ENCODE measurements at regions not wholly inside any gene's neighbourhood (a gene's known extent, or its start where the extent isn't known, plus 50 kb on each side); places are given as distances from the start of the nearest gene placed in this dataset.

GRCh38 chr2:150011161-150011730 lies 423.7 kb upstream of the MMADHC start:
- Mint-ChIP-seq H3K4me1 (no peaks in the 10 kb centered on the region), H3K4me3 (no peak overlapping the region), H3K36me3 (no peaks in the 10 kb centered on the region), H3K27ac (no peak overlapping the region), H3K27me3 (no peaks in the 10 kb centered on the region), H3K9me3 (peaks cover 0 to 9% (median 3%) of the 10 kb centered on the region in 3 donors)

GRCh38 chr2:150008901-150009300 lies 421.3 kb upstream of the MMADHC start:
- H3K4me3 Mint-ChIP-seq, result no peak overlapping the region
- peaks cover under 1 to 4% (median 1%) of the 10 kb centered on the region in 3 donors for H3K9me3 Mint-ChIP-seq
- H3K36me3 Mint-ChIP-seq, result no peaks in the 10 kb centered on the region
- peaks cover 0 to 1% (median 0%) of the 10 kb centered on the region in 3 donors for H3K4me1 Mint-ChIP-seq
- H3K27ac Mint-ChIP-seq, result peak overlapping the region in 1 of 3 donors; percentile 62
- H3K27me3 Mint-ChIP-seq, result no peaks in the 10 kb centered on the region

- Mint-ChIP-seq H3K4me3 (no peak overlapping the region), H3K27me3 (no peaks in the 10 kb centered on the region), H3K9me3 (peaks cover 1 to 4% (median 2%) of the 10 kb centered on the region in 3 donors), H3K4me1 (peaks cover 0 to 2% (median 0%) of the 10 kb centered on the region in 3 donors), H3K27ac (no peak overlapping the region), H3K36me3 (no peaks in the 10 kb centered on the region)
These were observed 420.3 kb upstream of the MMADHC start for GRCh38 chr2:150007815-150008430.

GRCh38 chr2:150006591-150006990 lies 419.0 kb upstream of the MMADHC start:
- Mint-ChIP-seq H3K36me3 (no peaks in the 10 kb centered on the region), H3K27me3 (no peaks in the 10 kb centered on the region)

GRCh38 chr2:150003544-150003943 lies 416.0 kb upstream of the MMADHC start:
- Mint-ChIP-seq H3K4me3 (peak overlapping the region in 1 of 4 donors; percentile 21), H3K4me1 (peaks cover 0 to 2% (median 0%) of the 10 kb centered on the region in 3 donors), H3K27ac (no peak overlapping the region), H3K27me3 (no peaks in the 10 kb centered on the region), H3K9me3 (peaks cover 1 to 6% (median 2%) of the 10 kb centered on the region in 3 donors), H3K36me3 (no peaks in the 10 kb centered on the region)

More at GRCh38 chr2:150006591-150006990, 419.0 kb upstream of the MMADHC start:
- no peak overlapping the region for H3K4me3 Mint-ChIP-seq
- H3K27ac Mint-ChIP-seq, result no peak overlapping the region
- peaks cover 0 to 2% (median 0%) of the 10 kb centered on the region in 3 donors for H3K4me1 Mint-ChIP-seq
- peaks cover 0 to 2% (median 1%) of the 10 kb centered on the region in 3 donors for H3K9me3 Mint-ChIP-seq

GRCh38 chr2:150001788-150002187 lies 414.2 kb upstream of the MMADHC start:
- Mint-ChIP-seq H3K27ac (no peak overlapping the region), H3K4me1 (peaks cover 0 to 2% (median 0%) of the 10 kb centered on the region in 3 donors), H3K9me3 (peaks cover 1 to 10% (median 5%) of the 10 kb centered on the region in 3 donors), H3K27me3 (no peaks in the 10 kb centered on the region), H3K4me3 (no peak overlapping the region), H3K36me3 (no peaks in the 10 kb centered on the region)

GRCh38 chr2:149996901-149997300 lies 409.3 kb upstream of the MMADHC start:
- Mint-ChIP-seq H3K36me3 (no peaks in the 10 kb centered on the region), H3K9me3 (peaks cover 0 to 10% (median 5%) of the 10 kb centered on the region in 3 donors), H3K4me1 (no peaks in the 10 kb centered on the region), H3K27me3 (no peaks in the 10 kb centered on the region), H3K4me3 (no peak overlapping the region), H3K27ac (no peak overlapping the region)

GRCh38 chr2:149994057-149994728 lies 406.6 kb upstream of the MMADHC start:
- H3K27me3 Mint-ChIP-seq, result no peaks in the 10 kb centered on the region
- no peak overlapping the region for H3K4me3 Mint-ChIP-seq
- no peak overlapping the region for H3K27ac Mint-ChIP-seq
- H3K9me3 Mint-ChIP-seq, result peaks cover 0 to 8% (median 5%) of the 10 kb centered on the region in 3 donors
- no peaks in the 10 kb centered on the region for H3K36me3 Mint-ChIP-seq
- no peaks in the 10 kb centered on the region for H3K4me1 Mint-ChIP-seq

- Mint-ChIP-seq H3K9me3 (peaks cover 0 to 5% (median 4%) of the 10 kb centered on the region in 3 donors), H3K4me1 (no peaks in the 10 kb centered on the region), H3K36me3 (no peaks in the 10 kb centered on the region), H3K27me3 (no peaks in the 10 kb centered on the region), H3K27ac (no peak overlapping the region), H3K4me3 (no peak overlapping the region)
These were observed 405.7 kb upstream of the MMADHC start for GRCh38 chr2:149993316-149993715.

- Mint-ChIP-seq H3K4me3 (no peak overlapping the region), H3K9me3 (peaks cover 0 to 2% (median 0%) of the 10 kb centered on the region in 3 donors), H3K4me1 (no peaks in the 10 kb centered on the region), H3K36me3 (no peaks in the 10 kb centered on the region), H3K27ac (no peak overlapping the region), H3K27me3 (no peaks in the 10 kb centered on the region)
These were observed 404.0 kb upstream of the MMADHC start for GRCh38 chr2:149991576-149991975.

GRCh38 chr2:149990965-149991364 lies 403.4 kb upstream of the MMADHC start:
- Mint-ChIP-seq H3K36me3 (no peaks in the 10 kb centered on the region), H3K4me3 (no peak overlapping the region), H3K27ac (no peak overlapping the region), H3K9me3 (peaks cover 0 to 2% (median 0%) of the 10 kb centered on the region in 3 donors), H3K27me3 (no peaks in the 10 kb centered on the region), H3K4me1 (no peaks in the 10 kb centered on the region)

- no peaks in the 10 kb centered on the region for H3K36me3 Mint-ChIP-seq
- H3K4me3 Mint-ChIP-seq, result no peak overlapping the region
- H3K27ac Mint-ChIP-seq, result no peak overlapping the region
- H3K27me3 Mint-ChIP-seq, result no peaks in the 10 kb centered on the region
- H3K9me3 Mint-ChIP-seq, result peaks cover 0 to 2% (median 0%) of the 10 kb centered on the region in 3 donors
- no peaks in the 10 kb centered on the region for H3K4me1 Mint-ChIP-seq
These were observed 402.0 kb upstream of the MMADHC start for GRCh38 chr2:149989447-149990063.

- H3K4me1 Mint-ChIP-seq, result no peaks in the 10 kb centered on the region
- H3K36me3 Mint-ChIP-seq, result no peaks in the 10 kb centered on the region
- no peak overlapping the region for H3K27ac Mint-ChIP-seq
- H3K27me3 Mint-ChIP-seq, result no peaks in the 10 kb centered on the region
- H3K4me3 Mint-ChIP-seq, result no peak overlapping the region
- H3K9me3 Mint-ChIP-seq, result no peaks in the 10 kb centered on the region
These were observed 400.8 kb upstream of the MMADHC start for GRCh38 chr2:149988361-149988760.

GRCh38 chr2:149986861-149987260 lies 399.3 kb upstream of the MMADHC start:
- no peaks in the 10 kb centered on the region for H3K9me3 Mint-ChIP-seq
- H3K4me3 Mint-ChIP-seq, result no peak overlapping the region
- no peaks in the 10 kb centered on the region for H3K4me1 Mint-ChIP-seq
- H3K27ac Mint-ChIP-seq, result no peak overlapping the region
- no peaks in the 10 kb centered on the region for H3K27me3 Mint-ChIP-seq
- no peaks in the 10 kb centered on the region for H3K36me3 Mint-ChIP-seq

GRCh38 chr2:149984311-149984710 lies 396.7 kb upstream of the MMADHC start:
- H3K27ac Mint-ChIP-seq, result no peak overlapping the region
- no peaks in the 10 kb centered on the region for H3K36me3 Mint-ChIP-seq
- H3K27me3 Mint-ChIP-seq, result no peaks in the 10 kb centered on the region
- H3K4me3 Mint-ChIP-seq, result no peak overlapping the region
- H3K9me3 Mint-ChIP-seq, result peaks cover 0 to 8% (median 0%) of the 10 kb centered on the region in 3 donors
- H3K4me1 Mint-ChIP-seq, result no peaks in the 10 kb centered on the region
